T47D (cell line): ENCODE measurements at regions not wholly inside any gene's neighbourhood (a gene's known extent, or its start where the extent isn't known, plus 50 kb on each side); places are given as distances from the start of the nearest gene placed in this dataset.
"Not testable (repeated sequence)": the region's sequence is repeated elsewhere in the genome, so short reads cannot be mapped to it uniquely, and the experiment has no call there.

Experiments used
- DNase-seq, 2 experiments: peaks; one replicate each; pipeline versions ENCODE4 v3.0.0 to v3.0.0-alpha.2; 2011 to 2012; ENCODE audit warnings: low read depth in 1 of 2, low spot score in 1 of 2
- JUND ChIP-seq: IDR thresholded peaks from 2 replicates; pipeline ENCODE4 v1.6.1; 2012; ENCODE audit warnings: low read depth
- in situ Hi-C: cut with HindIII; loops from 2 replicates; pipeline ENCODE4 v1.10.0; 2016; ENCODE audit warnings: low sequenced_read_pairs, low pct_unique_long_range_greater_than_20kb

- in situ Hi-C loops, result no loop called here
- TF ChIP-seq JUND, result no peak
- DNase-seq, result no peak
Observed at GRCh38 chr21:15455819-15456462, 273.8 kb upstream of the USP25 start.

- in situ Hi-C loops, result no loop called here
- no peak for TF ChIP-seq JUND
- DNase-seq, result no peak
Observed at GRCh38 chr21:15457965-15458364, 271.8 kb upstream of the USP25 start.

- DNase-seq, result no peak
- in situ Hi-C loops, result no loop called here
- TF ChIP-seq JUND, result no peak
Observed at GRCh38 chr21:15462092-15462491, 267.7 kb upstream of the USP25 start.

- TF ChIP-seq JUND, result no peak
- no peak for DNase-seq
- in situ Hi-C loops, result no loop called here
Observed at GRCh38 chr21:15466329-15466728, 263.5 kb upstream of the USP25 start.

GRCh38 chr21:15468368-15468767, 261.4 kb upstream of the USP25 start:
- no peak for TF ChIP-seq JUND
- no peak for DNase-seq
- in situ Hi-C loops, result no loop called here

- in situ Hi-C loops, result no loop called here
- TF ChIP-seq JUND, result no peak
- no peak for DNase-seq
Observed at GRCh38 chr21:15472108-15473040, 257.4 kb upstream of the USP25 start.

GRCh38 chr21:15477773-15478172, 252.0 kb upstream of the USP25 start:
- DNase-seq, in situ Hi-C loops: not testable (repeated sequence)

GRCh38 chr21:15480160-15480559, 249.6 kb upstream of the USP25 start:
- DNase-seq, result no peak
- in situ Hi-C loops, result no loop called here
- no peak for TF ChIP-seq JUND

- no peak for TF ChIP-seq JUND
- in situ Hi-C loops, result no loop called here
- peak; percentile 38 to 91 for DNase-seq
Observed at GRCh38 chr21:15483138-15483780, 246.5 kb upstream of the USP25 start.

GRCh38 chr21:15486460-15487195, 243.2 kb upstream of the USP25 start:
- in situ Hi-C loops, result no loop called here
- DNase-seq, result no peak
- no peak for TF ChIP-seq JUND

- in situ Hi-C loops, result no loop called here
- no peak for DNase-seq
- TF ChIP-seq JUND, result no peak
Observed at GRCh38 chr21:15487196-15487550, 242.6 kb upstream of the USP25 start.

GRCh38 chr21:15491100-15491499, 238.7 kb upstream of the USP25 start:
- DNase-seq, result no peak
- TF ChIP-seq JUND, result no peak
- in situ Hi-C loops, result no loop called here
